Rectal smooth muscle tissue (tissue), 1 donor: ENCODE measurements at regions not wholly inside any gene's neighbourhood (a gene's known extent, or its start where the extent isn't known, plus 50 kb on each side); places are given as distances from the start of the nearest gene placed in this dataset.

Source experiments
- H3K27ac ChIP-seq: one replicate; pipeline ENCODE4 v1.7.0; 2013; ENCODE audit warnings: low read depth, low read length, inconsistent platforms
- H3K27me3 ChIP-seq: one replicate; pipeline ENCODE4 v1.7.0; 2013; ENCODE audit warnings: low read length; ENCODE audit not compliant: control insufficient read depth, insufficient read depth
- H3K36me3 ChIP-seq: one replicate; pipeline ENCODE4 v1.7.0; 2013; ENCODE audit warnings: low read length; ENCODE audit not compliant: control insufficient read depth, insufficient read depth
- H3K4me1 ChIP-seq: one replicate; pipeline ENCODE4 v1.7.0; 2013; ENCODE audit warnings: low read length; ENCODE audit not compliant: control insufficient read depth, insufficient read depth
- H3K4me3 ChIP-seq: one replicate; pipeline ENCODE4 v1.7.0; 2013; ENCODE audit warnings: low read length
- H3K9ac ChIP-seq: one replicate; pipeline ENCODE4 v1.7.0; 2013; ENCODE audit warnings: low read length

DNA sequence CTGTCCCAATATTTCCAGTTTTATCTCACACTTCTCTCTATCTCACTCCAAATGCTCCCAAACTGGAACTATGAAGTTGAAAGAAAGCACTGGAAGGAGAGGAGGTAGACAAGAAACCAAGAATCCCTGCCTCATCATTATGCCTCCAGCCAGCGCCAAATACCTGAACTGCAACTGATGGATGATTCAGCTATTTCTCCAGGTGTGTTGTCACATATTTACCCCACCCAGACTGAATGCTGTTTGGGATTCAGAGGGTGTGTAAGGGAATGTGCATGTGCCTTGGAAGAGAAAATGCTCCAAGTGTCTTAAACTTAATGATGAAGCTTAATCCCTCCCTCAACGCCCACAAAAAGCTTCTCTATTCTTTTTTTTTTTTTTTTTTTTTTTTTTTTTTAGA lies 269.5 kb upstream of the ATP11B start:
- H3K9ac ChIP-seq = no peak overlapping the region
- H3K4me3 ChIP-seq = no peak overlapping the region
- no peaks in the 10 kb centered on the region for H3K27me3 ChIP-seq
- H3K27ac ChIP-seq = no peak overlapping the region
- H3K4me1 ChIP-seq = no peaks in the 10 kb centered on the region
- H3K36me3 ChIP-seq = no peaks in the 10 kb centered on the region

DNA sequence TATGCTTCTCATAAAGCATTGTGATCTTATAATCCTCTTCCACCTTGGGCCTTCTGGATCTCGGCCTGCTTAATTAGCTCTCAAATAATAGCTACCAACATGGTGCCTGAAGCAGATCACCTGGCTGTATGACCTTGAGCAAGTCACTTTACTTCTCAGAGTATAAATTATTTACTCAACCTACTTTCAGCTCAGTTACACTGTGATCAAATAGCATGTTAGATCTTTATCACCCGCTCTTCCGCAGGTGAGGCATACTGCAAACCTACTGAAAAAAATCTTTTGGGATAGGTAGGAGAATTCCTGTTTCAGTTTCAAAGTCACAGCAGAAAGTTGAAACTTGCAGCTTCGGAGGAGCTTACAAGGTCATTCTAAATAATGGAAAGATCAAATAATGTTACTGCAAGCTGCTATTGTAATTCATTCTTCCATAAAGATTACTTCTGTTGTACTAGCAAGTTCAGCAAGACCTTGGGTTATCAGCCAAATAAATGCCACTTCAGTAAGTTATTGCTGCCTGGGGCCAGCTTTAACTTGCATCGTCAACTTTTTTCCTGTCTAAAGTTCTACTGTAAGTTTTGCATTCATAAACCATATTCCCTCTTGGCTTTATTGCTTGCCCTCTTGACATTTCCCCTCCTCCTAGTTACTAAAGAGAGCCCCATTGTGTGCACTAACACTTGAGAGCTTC lies 268.4 kb upstream of the ATP11B start:
- Histone ChIP-seq H3K27ac (no peak overlapping the region), H3K4me1 (no peaks in the 10 kb centered on the region), H3K9ac (no peak overlapping the region), H3K27me3 (no peaks in the 10 kb centered on the region), H3K36me3 (no peaks in the 10 kb centered on the region), H3K4me3 (no peak overlapping the region)

DNA sequence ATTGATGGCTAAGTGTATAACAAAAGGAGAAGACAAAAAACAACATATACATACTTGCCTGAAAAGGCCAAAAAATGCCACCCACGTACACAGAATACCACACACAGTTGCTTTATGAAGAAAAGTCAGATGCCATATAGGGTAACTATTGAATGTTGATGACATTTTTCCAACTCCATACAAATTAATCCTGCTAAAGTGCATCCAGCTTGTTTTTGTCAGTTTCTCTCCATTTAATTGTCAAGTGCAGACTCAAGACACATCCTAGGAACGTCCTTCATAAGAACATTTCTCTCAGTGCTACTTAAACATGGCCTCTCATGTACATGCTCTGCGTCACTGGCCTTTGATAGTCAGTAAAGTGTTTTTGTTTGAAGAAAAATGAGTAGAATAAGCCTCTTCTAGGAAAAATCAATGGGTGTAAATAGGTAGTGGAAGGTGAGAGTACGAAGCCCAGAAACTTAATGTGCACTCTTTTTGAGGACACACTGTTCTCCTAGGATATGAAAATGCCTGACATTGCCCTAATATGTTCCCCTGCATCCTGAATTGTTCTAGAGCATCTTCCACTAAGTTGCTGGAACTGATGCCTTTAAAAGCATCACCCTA lies 267.4 kb upstream of the ATP11B start:
- Histone ChIP-seq H3K4me3 (no peak overlapping the region), H3K9ac (no peak overlapping the region), H3K27me3 (no peaks in the 10 kb centered on the region), H3K4me1 (no peaks in the 10 kb centered on the region), H3K36me3 (no peaks in the 10 kb centered on the region), H3K27ac (no peak overlapping the region)

DNA sequence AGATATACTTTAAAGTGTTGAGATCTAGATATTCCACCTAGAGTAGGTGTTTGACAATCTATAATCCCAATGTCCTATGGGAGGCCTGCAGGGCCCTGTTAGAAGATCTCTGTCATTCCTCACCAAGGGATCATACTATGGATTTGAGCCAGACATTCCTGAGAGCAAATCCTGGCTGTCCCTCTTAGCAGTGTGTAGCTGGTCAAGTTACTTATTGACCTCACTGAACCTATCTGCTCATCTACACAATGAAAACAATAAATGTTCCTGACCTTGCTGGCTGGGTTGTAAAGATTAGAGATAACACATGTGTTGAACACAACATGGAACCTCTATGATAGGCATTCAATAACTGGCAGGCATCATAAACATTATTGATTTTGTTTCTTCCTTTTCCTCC lies 265.6 kb upstream of the ATP11B start:
- Histone ChIP-seq H3K4me3 (no peak overlapping the region), H3K27ac (no peak overlapping the region), H3K4me1 (no peaks in the 10 kb centered on the region), H3K36me3 (no peaks in the 10 kb centered on the region), H3K27me3 (no peaks in the 10 kb centered on the region), H3K9ac (no peak overlapping the region)

DNA sequence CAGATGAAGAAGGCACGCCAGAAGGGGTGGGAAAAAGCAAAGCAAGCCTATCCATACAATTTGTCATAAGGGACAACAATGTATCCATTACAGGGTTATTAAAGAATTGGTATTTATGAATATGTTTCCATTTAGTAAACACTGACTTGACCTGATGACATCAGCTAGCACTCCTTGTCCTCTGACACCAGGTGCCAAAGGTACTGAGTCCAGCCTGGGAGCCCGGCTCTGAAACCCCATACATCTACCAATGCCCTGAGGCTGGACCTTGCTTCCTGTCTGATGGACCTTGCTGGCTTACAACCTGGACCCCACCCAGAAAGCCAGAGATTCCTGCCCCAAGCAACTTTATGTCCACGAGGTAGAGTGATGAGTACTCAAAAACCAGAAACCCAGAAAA lies 263.0 kb upstream of the ATP11B start:
- Histone ChIP-seq H3K4me1 (no peaks in the 10 kb centered on the region), H3K36me3 (no peaks in the 10 kb centered on the region), H3K9ac (no peak overlapping the region), H3K27me3 (no peaks in the 10 kb centered on the region), H3K4me3 (no peak overlapping the region), H3K27ac (no peak overlapping the region)

DNA sequence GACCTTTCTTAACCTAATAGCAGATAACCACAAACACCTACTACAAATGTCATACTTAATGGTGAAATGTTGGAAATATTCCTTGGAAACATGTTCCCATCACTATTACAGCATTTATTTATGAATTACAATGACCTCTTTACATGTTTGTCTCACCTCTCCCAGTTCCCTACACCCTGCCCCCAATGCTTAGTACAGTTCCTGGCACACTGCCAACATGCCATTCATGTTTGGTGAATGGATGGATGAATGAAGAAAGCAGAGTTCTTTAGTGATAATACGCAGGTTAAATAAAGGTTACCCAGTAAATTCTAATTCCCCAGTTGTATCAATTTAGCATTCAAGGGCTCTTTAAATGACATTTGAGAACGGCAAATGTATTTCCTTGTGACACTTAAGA lies 259.9 kb upstream of the ATP11B start:
- no peak overlapping the region for H3K9ac ChIP-seq
- no peaks in the 10 kb centered on the region for H3K36me3 ChIP-seq
- no peak overlapping the region for H3K27ac ChIP-seq
- H3K4me3 ChIP-seq = no peak overlapping the region
- no peaks in the 10 kb centered on the region for H3K4me1 ChIP-seq
- H3K27me3 ChIP-seq = no peaks in the 10 kb centered on the region

DNA sequence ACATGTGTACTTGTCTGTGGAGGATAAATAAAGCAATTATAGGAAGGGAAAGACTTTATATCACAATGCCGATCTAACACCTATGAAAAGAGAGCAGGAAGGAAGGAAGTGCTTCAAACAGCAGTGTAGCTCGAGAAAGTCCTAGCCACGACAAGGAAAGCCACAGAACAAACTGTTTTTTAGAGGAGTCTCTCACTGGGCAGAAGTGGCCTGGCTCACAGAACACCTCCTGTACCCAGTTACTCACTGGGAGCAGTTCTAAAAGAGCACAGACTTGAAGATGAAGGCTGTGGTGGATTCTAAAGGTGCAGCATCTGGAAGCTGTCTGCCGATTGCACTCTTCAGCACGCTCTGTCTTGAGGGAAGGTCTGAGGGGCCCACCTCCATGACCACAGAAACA lies 248.8 kb upstream of the ATP11B start:
- Histone ChIP-seq H3K4me3 (no peak overlapping the region), H3K27me3 (no peaks in the 10 kb centered on the region), H3K9ac (no peak overlapping the region), H3K4me1 (no peaks in the 10 kb centered on the region), H3K36me3 (no peaks in the 10 kb centered on the region), H3K27ac (no peak overlapping the region)

DNA sequence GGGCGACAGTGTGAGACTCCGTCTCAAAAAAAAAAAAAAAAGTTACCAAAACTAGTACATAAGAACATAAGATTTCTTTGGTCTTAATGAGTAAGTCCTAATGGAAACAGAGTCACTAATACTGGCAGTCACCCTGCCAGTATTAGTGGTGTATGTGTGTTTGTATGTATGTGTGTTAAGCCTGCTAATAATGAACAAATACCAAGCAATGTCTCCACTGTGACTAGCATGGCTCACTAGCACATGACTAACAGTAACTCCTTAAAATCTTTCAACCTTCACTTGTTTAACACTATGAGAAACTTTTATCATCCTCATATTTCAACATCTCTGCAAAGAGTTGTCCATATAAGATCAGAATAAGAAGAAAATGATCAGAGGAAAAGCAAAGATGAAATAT lies 231.0 kb upstream of the ATP11B start:
- H3K36me3 ChIP-seq = no peaks in the 10 kb centered on the region
- no peak overlapping the region for H3K4me3 ChIP-seq
- no peak overlapping the region for H3K9ac ChIP-seq
- no peak overlapping the region for H3K27ac ChIP-seq
- H3K27me3 ChIP-seq = no peaks in the 10 kb centered on the region
- H3K4me1 ChIP-seq = no peaks in the 10 kb centered on the region

DNA sequence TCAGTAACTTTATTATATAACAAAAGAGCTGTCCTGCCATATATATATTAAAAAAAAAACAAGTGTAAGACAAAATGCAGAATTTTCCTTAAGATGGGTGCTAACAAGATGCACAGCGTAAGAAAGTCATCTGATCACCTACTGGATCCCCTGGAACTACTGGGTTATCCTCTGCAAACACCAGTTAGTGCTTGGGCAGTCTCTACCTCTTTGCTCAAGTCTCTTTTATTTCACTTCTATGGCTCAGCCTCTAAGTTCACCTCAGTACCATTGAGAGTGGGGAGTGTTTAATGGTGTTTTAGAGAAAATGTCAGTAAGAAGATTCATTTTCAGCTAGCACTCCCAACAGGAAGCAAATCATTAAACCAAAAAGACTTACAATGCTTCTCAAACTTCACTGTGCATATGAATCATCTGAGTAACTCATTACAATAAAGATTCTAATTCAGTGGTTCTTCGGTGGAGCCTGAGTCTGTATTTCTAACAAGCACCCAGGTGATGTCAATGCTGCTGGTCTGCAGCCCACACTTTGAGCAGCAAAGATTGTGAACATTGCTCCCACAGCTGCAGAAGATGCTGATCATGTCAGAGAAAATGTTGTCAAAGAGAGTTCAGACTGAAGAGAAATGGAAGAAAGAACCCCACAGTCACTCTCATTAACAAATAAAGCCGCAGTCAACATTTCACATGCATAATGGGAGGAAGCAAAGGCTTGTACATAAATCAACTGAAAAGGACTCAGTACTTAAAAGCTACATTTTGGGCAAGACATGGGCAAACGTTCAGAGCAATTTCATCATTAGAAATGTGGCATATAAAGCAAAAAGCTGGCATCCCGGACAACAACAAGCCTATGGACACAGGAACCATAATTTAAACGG lies 227.1 kb upstream of the ATP11B start:
- no peak overlapping the region for H3K9ac ChIP-seq
- no peaks in the 10 kb centered on the region for H3K36me3 ChIP-seq
- H3K4me3 ChIP-seq = no peak overlapping the region
- H3K27ac ChIP-seq = no peak overlapping the region
- H3K27me3 ChIP-seq = no peaks in the 10 kb centered on the region
- no peaks in the 10 kb centered on the region for H3K4me1 ChIP-seq

DNA sequence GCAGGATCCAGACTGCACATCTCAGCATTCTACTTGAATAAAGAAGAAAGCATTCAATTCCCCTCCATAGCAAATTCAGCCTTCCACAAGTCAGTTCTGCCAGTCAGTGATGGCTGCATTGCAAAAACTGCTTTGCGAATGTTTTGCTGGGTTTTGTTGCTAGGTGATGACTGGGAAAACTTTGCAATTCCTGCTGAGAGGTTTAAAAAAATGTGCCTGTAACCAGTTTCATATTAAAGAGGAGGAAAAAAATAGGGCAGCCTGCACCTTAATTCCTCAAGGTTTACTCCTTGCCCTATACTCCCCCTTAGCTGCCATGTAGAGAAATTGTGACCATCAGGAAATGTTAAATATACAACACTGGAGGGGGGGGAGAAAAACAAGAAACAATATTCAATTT lies 225.6 kb upstream of the ATP11B start:
- no peak overlapping the region for H3K4me3 ChIP-seq
- no peak overlapping the region for H3K27ac ChIP-seq
- H3K36me3 ChIP-seq = no peaks in the 10 kb centered on the region
- no peaks in the 10 kb centered on the region for H3K4me1 ChIP-seq
- H3K9ac ChIP-seq = no peak overlapping the region
- no peaks in the 10 kb centered on the region for H3K27me3 ChIP-seq

DNA sequence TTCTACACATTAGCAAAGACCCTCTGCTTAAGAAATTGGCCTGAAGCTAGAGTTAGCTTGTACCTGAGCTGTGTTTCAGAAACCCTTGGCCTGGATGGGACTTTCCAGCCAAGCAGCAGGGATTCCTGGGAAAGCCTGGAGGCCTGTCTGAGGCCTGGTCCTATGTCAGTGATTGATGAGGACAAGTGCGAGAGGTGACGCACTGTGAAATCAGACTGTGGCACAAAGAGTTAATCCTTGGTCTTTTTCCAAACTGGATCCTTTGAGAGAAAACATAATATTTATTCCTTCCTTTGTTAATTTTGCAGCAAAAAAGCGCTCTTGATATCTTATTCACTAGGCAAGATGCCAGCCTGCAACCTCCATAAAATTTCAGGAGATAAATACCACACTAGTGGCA lies 225.0 kb upstream of the ATP11B start:
- Histone ChIP-seq H3K36me3 (no peaks in the 10 kb centered on the region), H3K4me1 (no peaks in the 10 kb centered on the region), H3K27ac (no peak overlapping the region), H3K27me3 (no peaks in the 10 kb centered on the region), H3K9ac (no peak overlapping the region), H3K4me3 (no peak overlapping the region)

DNA sequence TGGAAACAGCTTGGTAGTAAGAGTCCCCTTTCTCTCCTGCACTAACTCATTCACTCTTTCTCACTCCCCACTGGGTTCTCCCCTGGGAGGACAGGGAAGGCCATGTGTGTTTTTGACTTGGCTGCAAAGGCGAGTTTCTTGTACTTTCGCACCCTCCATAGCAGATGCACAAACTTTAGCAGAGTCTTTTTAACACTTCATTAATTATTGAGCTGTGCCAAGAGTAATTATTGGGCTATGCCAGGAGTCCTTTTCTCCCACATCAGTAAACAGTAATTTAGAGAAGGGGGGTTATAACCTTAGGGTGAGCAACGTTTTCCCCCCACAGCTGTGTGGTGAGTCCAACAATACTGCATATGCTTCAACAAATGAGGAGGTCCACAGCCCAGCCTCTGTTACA lies 224.4 kb upstream of the ATP11B start:
- Histone ChIP-seq H3K4me3 (no peak overlapping the region), H3K9ac (no peak overlapping the region), H3K27me3 (no peaks in the 10 kb centered on the region), H3K27ac (no peak overlapping the region), H3K4me1 (no peaks in the 10 kb centered on the region), H3K36me3 (no peaks in the 10 kb centered on the region)
